ENCODE measurements at regions not wholly inside any gene's neighbourhood (a gene's known extent, or its start where the extent isn't known, plus 50 kb on each side); places are given as distances from the start of the nearest gene placed in this dataset.

DNA sequence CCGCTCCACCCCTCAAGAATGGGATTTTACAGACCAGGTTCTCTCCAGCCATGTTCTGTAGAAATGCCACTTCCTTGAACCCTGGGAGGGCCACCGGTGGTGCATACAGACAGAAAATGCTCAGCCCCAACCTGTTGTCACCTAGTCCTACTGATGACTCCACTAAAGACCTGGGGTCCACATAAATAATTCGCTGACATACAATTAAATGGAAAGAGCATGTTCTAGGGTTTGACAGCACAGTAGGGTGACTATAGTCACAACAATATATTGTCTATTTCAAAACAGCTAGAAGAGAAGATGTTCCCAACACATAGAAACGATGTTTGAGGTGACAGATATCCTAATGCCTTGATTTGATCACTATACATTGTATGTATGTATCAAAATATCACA, 155.6 kb upstream of the NEBL start:
- H3K4me3 ChIP-seq (ENCODE audit: low read length) = no peak overlapping the region
- CTCF ChIA-PET = no interaction called here
- Mint-ChIP-seq H3K9me3 (peaks cover 0 to 22% (median 3%) of the 10 kb centered on the region in 11 donors), H3K36me3 (no peaks in the 10 kb centered on the region), H3K4me1 (peaks cover 0 to 7% (median 0%) of the 10 kb centered on the region in 7 donors), H3K4me3 (no peak overlapping the region), H3K27ac (no peak overlapping the region), H3K27me3 (peaks cover 0 to 5% (median 4%) of the 10 kb centered on the region in 5 donors)
- DNase-seq (no peak), ATAC-seq (no peak)
- H3K4me1 ChIP-seq (ENCODE audit: control insufficient read depth in 2 of 2, insufficient read depth in 2 of 2, low read length in 2 of 2) = no peaks in the 10 kb centered on the region
- H3K27me3 ChIP-seq (ENCODE audit: control insufficient read depth in 2 of 2, insufficient read depth in 2 of 2, low read length in 2 of 2) = no peaks in the 10 kb centered on the region
- no peaks in the 10 kb centered on the region for H3K9me3 ChIP-seq (ENCODE audit: control insufficient read depth in 2 of 3, low read length in 3 of 3)
- no peak overlapping the region for H3K27ac ChIP-seq (ENCODE audit: low read depth, low read length)
- intact Hi-C loops (cut with micrococcal nuclease) = no loop called here
- POLR2A ChIA-PET = no interaction called here
- no peaks in the 10 kb centered on the region for H3K36me3 ChIP-seq (ENCODE audit: control insufficient read depth in 2 of 3, insufficient read depth in 3 of 3, low read length in 3 of 3)

DNA sequence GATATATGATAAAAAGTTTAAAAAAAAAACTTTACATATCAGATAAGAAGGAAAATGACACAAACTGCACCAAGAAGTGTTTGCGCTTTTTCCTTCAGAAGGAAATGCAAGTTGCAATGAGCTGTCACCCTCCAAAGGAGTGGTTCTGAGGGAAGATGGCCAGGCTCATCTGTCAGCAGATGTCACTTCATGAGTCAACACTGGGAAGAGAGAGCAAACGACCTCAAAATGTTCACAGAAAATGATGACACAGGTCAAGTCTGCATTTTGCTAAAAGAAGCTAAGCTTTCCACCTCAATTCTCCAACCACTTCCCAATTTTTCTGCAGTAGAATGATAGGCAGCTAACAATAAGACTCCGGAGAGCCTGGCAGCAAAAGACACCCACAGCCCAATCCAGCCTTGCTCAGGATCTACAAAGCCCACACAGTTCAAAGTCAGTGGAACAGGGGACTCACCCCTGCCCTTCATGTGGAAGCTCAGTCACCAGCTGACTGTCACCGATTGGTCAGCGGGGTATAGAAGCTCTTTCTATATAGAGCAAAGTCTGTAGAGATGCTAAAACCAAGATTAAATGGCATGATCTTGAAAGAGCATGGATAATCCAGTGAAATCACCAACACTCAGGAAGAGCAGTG, 155.1 kb upstream of the NEBL start:
- Mint-ChIP-seq H3K27me3 (peaks cover 0 to 5% (median 4%) of the 10 kb centered on the region in 5 donors), H3K4me1 (peaks cover 0 to 7% (median 0%) of the 10 kb centered on the region in 7 donors), H3K4me3 (no peak overlapping the region), H3K9me3 (peaks cover 0 to 21% (median 3%) of the 10 kb centered on the region in 11 donors), H3K36me3 (no peaks in the 10 kb centered on the region), H3K27ac (no peak overlapping the region)
- CTCF ChIA-PET = no interaction called here
- Histone ChIP-seq H3K9me3 (ENCODE audit: control insufficient read depth in 2 of 3, low read length in 3 of 3) (no peaks in the 10 kb centered on the region), H3K27ac (ENCODE audit: low read depth, low read length) (no peak overlapping the region), H3K36me3 (ENCODE audit: control insufficient read depth in 2 of 3, insufficient read depth in 3 of 3, low read length in 3 of 3) (no peaks in the 10 kb centered on the region), H3K27me3 (ENCODE audit: control insufficient read depth in 2 of 2, insufficient read depth in 2 of 2, low read length in 2 of 2) (no peaks in the 10 kb centered on the region), H3K4me1 (ENCODE audit: control insufficient read depth in 2 of 2, insufficient read depth in 2 of 2, low read length in 2 of 2) (no peaks in the 10 kb centered on the region), H3K4me3 (ENCODE audit: low read length) (no peak overlapping the region)
- ATAC-seq = no peak
- POLR2A ChIA-PET = no interaction called here
- intact Hi-C loops (cut with micrococcal nuclease) = no loop called here
- no peak for DNase-seq

DNA sequence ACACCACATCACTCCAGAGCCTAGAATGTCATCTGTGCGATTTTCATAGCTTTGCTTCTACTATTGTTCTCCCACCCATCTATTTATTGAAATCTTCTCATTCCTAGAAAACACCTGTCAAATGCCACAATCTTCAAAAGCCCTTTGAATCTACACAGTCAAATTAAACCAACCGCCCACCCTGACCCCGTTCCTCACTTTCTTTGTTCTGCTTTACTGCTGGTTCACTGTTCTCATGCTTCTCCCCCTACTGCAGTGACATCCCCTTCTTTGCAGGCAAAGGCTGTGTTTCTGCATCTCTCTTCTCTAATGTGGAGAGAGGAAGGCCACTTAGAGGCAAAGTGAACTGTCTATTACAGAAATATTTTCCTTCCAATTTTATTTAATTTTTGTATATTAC, 152.4 kb upstream of the NEBL start:
- no peak for ATAC-seq
- Histone ChIP-seq H3K4me1 (ENCODE audit: control insufficient read depth in 2 of 2, insufficient read depth in 2 of 2, low read length in 2 of 2) (no peaks in the 10 kb centered on the region), H3K27me3 (ENCODE audit: control insufficient read depth in 2 of 2, insufficient read depth in 2 of 2, low read length in 2 of 2) (no peaks in the 10 kb centered on the region), H3K36me3 (ENCODE audit: control insufficient read depth in 2 of 3, insufficient read depth in 3 of 3, low read length in 3 of 3) (no peaks in the 10 kb centered on the region), H3K9me3 (ENCODE audit: control insufficient read depth in 2 of 3, low read length in 3 of 3) (no peaks in the 10 kb centered on the region), H3K4me3 (ENCODE audit: low read length) (no peak overlapping the region), H3K27ac (ENCODE audit: low read depth, low read length) (no peak overlapping the region)
- intact Hi-C loops (cut with micrococcal nuclease) = no loop called here
- H3K27ac Mint-ChIP-seq = no peak overlapping the region
- H3K27me3 Mint-ChIP-seq = peaks cover 0 to 8% (median 3%) of the 10 kb centered on the region in 5 donors
- no peak overlapping the region for H3K4me3 Mint-ChIP-seq
- POLR2A ChIA-PET = no interaction called here
- no peak for DNase-seq
- no peaks in the 10 kb centered on the region for H3K36me3 Mint-ChIP-seq
- no peaks in the 10 kb centered on the region for H3K4me1 Mint-ChIP-seq
- peaks cover 0 to 17% (median 3%) of the 10 kb centered on the region in 11 donors for H3K9me3 Mint-ChIP-seq
- CTCF ChIA-PET = interaction anchor here (0.6 kb wide), 1 partner anchor 78 kb away, joined by 3 read pairs; no protein-coding TSS in a partner anchor

DNA sequence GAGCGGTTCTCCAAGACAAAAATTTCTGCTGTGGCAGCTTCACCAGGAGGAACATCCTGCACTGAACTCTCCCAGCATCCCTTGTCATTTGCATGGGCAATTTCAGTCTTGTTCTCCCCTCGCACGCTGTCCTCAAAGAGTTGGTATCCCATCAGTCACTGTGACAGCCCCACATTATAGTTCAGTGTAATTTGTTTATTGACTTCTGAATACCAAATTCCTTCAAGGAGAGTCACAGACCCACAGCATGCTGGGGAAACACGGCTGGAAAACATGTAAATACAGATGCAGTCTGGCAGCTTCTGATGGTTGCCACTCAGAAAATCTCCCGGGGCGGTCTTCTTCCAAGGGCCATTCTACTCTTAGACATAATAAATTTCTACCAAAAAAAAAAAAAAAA, 151.0 kb upstream of the NEBL start:
- H3K9me3 ChIP-seq (ENCODE audit: control insufficient read depth in 2 of 3, low read length in 3 of 3) = no peaks in the 10 kb centered on the region
- H3K36me3 ChIP-seq (ENCODE audit: control insufficient read depth in 2 of 3, insufficient read depth in 3 of 3, low read length in 3 of 3) = no peaks in the 10 kb centered on the region
- H3K36me3 Mint-ChIP-seq = no peaks in the 10 kb centered on the region
- intact Hi-C loops (cut with micrococcal nuclease) = no loop called here
- peaks cover 0 to 17% (median 3%) of the 10 kb centered on the region in 11 donors for H3K9me3 Mint-ChIP-seq
- H3K4me1 ChIP-seq (ENCODE audit: control insufficient read depth in 2 of 2, insufficient read depth in 2 of 2, low read length in 2 of 2) = no peaks in the 10 kb centered on the region
- H3K27ac Mint-ChIP-seq = no peak overlapping the region
- H3K4me3 Mint-ChIP-seq = no peak overlapping the region
- peaks cover 0 to 14% (median 5%) of the 10 kb centered on the region in 5 donors for H3K27me3 Mint-ChIP-seq
- H3K4me1 Mint-ChIP-seq = no peaks in the 10 kb centered on the region
- no peak overlapping the region for H3K27ac ChIP-seq (ENCODE audit: low read depth, low read length)
- ATAC-seq = no peak
- no peak overlapping the region for H3K4me3 ChIP-seq (ENCODE audit: low read length)
- no peak for DNase-seq
- ChIA-PET CTCF (no interaction called here), POLR2A (no interaction called here)
- no peaks in the 10 kb centered on the region for H3K27me3 ChIP-seq (ENCODE audit: control insufficient read depth in 2 of 2, insufficient read depth in 2 of 2, low read length in 2 of 2)

DNA sequence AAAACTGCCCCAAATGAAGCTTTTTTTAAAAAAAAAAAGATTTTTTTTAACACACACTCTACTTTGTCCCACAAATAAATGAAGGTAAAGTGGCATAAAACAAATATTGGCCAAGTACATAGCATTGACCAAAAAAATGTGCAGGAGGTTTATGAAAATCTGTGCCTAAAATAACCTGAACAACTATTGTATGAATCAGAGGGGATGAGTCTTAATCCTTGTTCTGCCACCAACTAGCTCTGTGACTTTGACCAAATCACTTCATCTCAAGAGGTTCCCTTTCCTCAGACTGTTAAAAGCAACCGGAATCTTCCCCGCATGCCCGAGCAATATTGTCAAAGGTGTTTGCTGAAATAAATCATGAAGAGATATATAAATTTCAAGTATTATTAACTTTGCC, 150.4 kb upstream of the NEBL start:
- no peak overlapping the region for H3K27ac Mint-ChIP-seq
- no peaks in the 10 kb centered on the region for H3K36me3 Mint-ChIP-seq
- ChIA-PET POLR2A (no interaction called here), CTCF (no interaction called here)
- peaks cover 0 to 17% (median 3%) of the 10 kb centered on the region in 11 donors for H3K9me3 Mint-ChIP-seq
- peaks cover 0 to 19% (median 6%) of the 10 kb centered on the region in 5 donors for H3K27me3 Mint-ChIP-seq
- no peaks in the 10 kb centered on the region for H3K9me3 ChIP-seq (ENCODE audit: control insufficient read depth in 2 of 3, low read length in 3 of 3)
- no peaks in the 10 kb centered on the region for H3K36me3 ChIP-seq (ENCODE audit: control insufficient read depth in 2 of 3, insufficient read depth in 3 of 3, low read length in 3 of 3)
- no peak overlapping the region for H3K4me3 Mint-ChIP-seq
- H3K4me3 ChIP-seq (ENCODE audit: low read length) = no peak overlapping the region
- no peak overlapping the region for H3K27ac ChIP-seq (ENCODE audit: low read depth, low read length)
- DNase-seq (no peak), ATAC-seq (no peak)
- intact Hi-C loops (cut with micrococcal nuclease) = no loop called here
- no peaks in the 10 kb centered on the region for H3K4me1 ChIP-seq (ENCODE audit: control insufficient read depth in 2 of 2, insufficient read depth in 2 of 2, low read length in 2 of 2)
- no peaks in the 10 kb centered on the region for H3K27me3 ChIP-seq (ENCODE audit: control insufficient read depth in 2 of 2, insufficient read depth in 2 of 2, low read length in 2 of 2)
- H3K4me1 Mint-ChIP-seq = no peaks in the 10 kb centered on the region

DNA sequence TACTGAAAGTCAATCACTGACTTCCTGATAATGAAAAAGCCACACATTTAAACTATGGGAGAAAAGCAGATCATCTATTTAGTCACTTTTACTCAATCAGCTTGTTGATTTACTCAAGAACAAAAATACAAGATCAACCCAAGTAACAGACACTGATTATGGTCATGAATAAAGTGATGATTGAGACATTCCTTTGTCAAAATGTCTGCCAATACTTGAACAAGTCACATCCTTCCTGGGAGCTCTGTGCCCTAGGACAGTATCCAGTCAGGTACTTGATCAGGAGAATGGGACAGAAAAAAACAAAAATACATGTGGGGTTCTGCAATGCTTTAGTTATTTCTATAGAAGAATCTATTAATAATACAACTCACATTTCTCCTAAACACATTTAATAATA, 150.0 kb upstream of the NEBL start:
- Mint-ChIP-seq H3K9me3 (peaks cover 0 to 17% (median 3%) of the 10 kb centered on the region in 11 donors), H3K27ac (no peak overlapping the region), H3K4me3 (no peak overlapping the region), H3K36me3 (no peaks in the 10 kb centered on the region), H3K27me3 (peaks cover 0 to 24% (median 8%) of the 10 kb centered on the region in 5 donors), H3K4me1 (no peaks in the 10 kb centered on the region)
- intact Hi-C loops (cut with micrococcal nuclease) = no loop called here
- ChIA-PET CTCF (no interaction called here), POLR2A (no interaction called here)
- Histone ChIP-seq H3K36me3 (ENCODE audit: control insufficient read depth in 2 of 3, insufficient read depth in 3 of 3, low read length in 3 of 3) (no peaks in the 10 kb centered on the region), H3K4me3 (ENCODE audit: low read length) (no peak overlapping the region), H3K27ac (ENCODE audit: low read depth, low read length) (no peak overlapping the region), H3K9me3 (ENCODE audit: control insufficient read depth in 2 of 3, low read length in 3 of 3) (no peaks in the 10 kb centered on the region), H3K4me1 (ENCODE audit: control insufficient read depth in 2 of 2, insufficient read depth in 2 of 2, low read length in 2 of 2) (no peaks in the 10 kb centered on the region), H3K27me3 (ENCODE audit: control insufficient read depth in 2 of 2, insufficient read depth in 2 of 2, low read length in 2 of 2) (no peaks in the 10 kb centered on the region)
- DNase-seq = no peak
- no peak for ATAC-seq

DNA sequence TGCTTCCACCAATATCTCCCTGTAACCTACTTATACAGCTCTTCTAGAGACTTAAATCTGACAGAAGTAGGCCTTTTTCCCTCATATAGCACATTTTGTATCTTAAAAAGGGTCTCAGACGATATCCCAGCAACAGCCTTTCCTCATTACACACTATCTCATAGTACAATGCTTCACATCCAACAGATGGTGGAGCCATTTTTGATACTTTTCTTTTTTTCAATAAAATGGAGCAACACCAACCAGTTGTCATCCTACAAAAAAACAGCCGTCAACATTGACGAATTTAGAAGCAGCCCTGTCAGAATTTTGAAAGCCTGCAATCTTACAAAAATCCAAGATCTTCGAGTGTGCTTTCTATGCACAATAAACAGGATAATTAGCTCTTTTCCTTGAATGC, 145.9 kb upstream of the NEBL start:
- Mint-ChIP-seq H3K36me3 (no peaks in the 10 kb centered on the region), H3K27me3 (peaks cover 0 to 29% (median 8%) of the 10 kb centered on the region in 5 donors), H3K27ac (no peak overlapping the region), H3K4me3 (no peak overlapping the region), H3K4me1 (no peaks in the 10 kb centered on the region), H3K9me3 (peaks cover 0 to 14% (median 2%) of the 10 kb centered on the region in 11 donors)
- Histone ChIP-seq H3K4me3 (ENCODE audit: low read length) (no peak overlapping the region), H3K4me1 (ENCODE audit: control insufficient read depth in 2 of 2, insufficient read depth in 2 of 2, low read length in 2 of 2) (no peaks in the 10 kb centered on the region), H3K36me3 (ENCODE audit: control insufficient read depth in 2 of 3, insufficient read depth in 3 of 3, low read length in 3 of 3) (no peaks in the 10 kb centered on the region), H3K27ac (ENCODE audit: low read depth, low read length) (no peak overlapping the region), H3K27me3 (ENCODE audit: control insufficient read depth in 2 of 2, insufficient read depth in 2 of 2, low read length in 2 of 2) (no peaks in the 10 kb centered on the region), H3K9me3 (ENCODE audit: control insufficient read depth in 2 of 3, low read length in 3 of 3) (no peaks in the 10 kb centered on the region)
- intact Hi-C loops (cut with micrococcal nuclease) = no loop called here
- DNase-seq (no peak), ATAC-seq (no peak)
- CTCF ChIA-PET = no interaction called here
- POLR2A ChIA-PET = no interaction called here
